Spleen (tissue), 7 donors: ENCODE measurements at regions not wholly inside any gene's neighbourhood (a gene's known extent, or its start where the extent isn't known, plus 50 kb on each side); places are given as distances from the start of the nearest gene placed in this dataset.

ENCODE experiments used
- POLR2A ChIP-seq, 3 donors: fragments of 450-650 bp; IDR thresholded peaks; one replicate each; pipeline ENCODE4 v1.5.1; 2017; ENCODE audit warnings: antibody characterized with exemption in 3 of 3, mild to moderate bottlenecking in 1 of 3
- TF ChIP-seq, protein P1 (sequence below), 11 experiments: fragments of 200-600 bp in 7 of 11; fragments of 450-650 bp in 4 of 11; sonication (generic) in 4 of 11; IDR thresholded peaks in 8 of 11; conservative IDR thresholded peaks in 3 of 11; 1 replicate in 7 of 11; 2 replicates in 4 of 11; pipeline versions ENCODE4 v1.4.0 to v1.8.0; 2016 to 2021; ENCODE audit warnings: antibody characterized with exemption in 11 of 11, inconsistent platforms in 4 of 11, mild to moderate bottlenecking in 1 of 11
- donor health status: DM: no; HTN: no; CAD: no; lungs with moderate emphysema.
- donor health status: DM: no; HTN: no; CAD: no.
- donor health status: DM: no; HTN: no; CAD: no.

- TF ChIP-seq, protein P1, sequence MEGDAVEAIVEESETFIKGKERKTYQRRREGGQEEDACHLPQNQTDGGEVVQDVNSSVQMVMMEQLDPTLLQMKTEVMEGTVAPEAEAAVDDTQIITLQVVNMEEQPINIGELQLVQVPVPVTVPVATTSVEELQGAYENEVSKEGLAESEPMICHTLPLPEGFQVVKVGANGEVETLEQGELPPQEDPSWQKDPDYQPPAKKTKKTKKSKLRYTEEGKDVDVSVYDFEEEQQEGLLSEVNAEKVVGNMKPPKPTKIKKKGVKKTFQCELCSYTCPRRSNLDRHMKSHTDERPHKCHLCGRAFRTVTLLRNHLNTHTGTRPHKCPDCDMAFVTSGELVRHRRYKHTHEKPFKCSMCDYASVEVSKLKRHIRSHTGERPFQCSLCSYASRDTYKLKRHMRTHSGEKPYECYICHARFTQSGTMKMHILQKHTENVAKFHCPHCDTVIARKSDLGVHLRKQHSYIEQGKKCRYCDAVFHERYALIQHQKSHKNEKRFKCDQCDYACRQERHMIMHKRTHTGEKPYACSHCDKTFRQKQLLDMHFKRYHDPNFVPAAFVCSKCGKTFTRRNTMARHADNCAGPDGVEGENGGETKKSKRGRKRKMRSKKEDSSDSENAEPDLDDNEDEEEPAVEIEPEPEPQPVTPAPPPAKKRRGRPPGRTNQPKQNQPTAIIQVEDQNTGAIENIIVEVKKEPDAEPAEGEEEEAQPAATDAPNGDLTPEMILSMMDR (IDR thresholded peaks at IDR 0.05 in 8 of 11, conservative IDR thresholded peaks at IDR 0.05 in 3 of 11): no peak
- TF ChIP-seq POLR2A (IDR thresholded peaks at IDR 0.05): no peak
These were observed 132.3 kb downstream of the CRYBB2 start for GRCh38 chr22:25351631-25352293.
